ENCODE measurements at regions not wholly inside any gene's neighbourhood (a gene's known extent, or its start where the extent isn't known, plus 50 kb on each side); places are given as distances from the start of the nearest gene placed in this dataset.
"Not testable (repeated sequence)": the region's sequence is repeated elsewhere in the genome, so short reads cannot be mapped to it uniquely, and the experiment has no call there.

DNA sequence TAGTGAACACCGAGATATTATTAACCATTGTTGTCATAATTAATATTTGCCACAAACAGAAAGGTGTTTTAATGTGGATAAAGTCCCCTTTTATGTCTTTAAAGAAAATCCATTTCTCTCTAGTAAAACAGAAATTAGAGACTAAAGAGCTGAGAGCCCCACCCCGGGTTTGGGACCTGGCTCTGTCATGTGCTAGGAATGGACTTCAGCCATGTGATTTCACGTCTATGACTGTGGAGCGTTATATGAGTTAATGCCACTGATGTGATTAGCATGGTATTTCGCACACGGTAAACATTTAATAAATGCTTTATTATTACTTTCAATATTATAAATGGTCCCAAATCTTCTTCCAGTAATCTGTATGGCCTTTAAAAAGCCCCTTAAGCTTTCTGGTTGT is 205.0 kb upstream of the NFIA start:
- Histone ChIP-seq H3K4me1 (ENCODE audit: insufficient read depth, low read length) (no peaks in the 10 kb centered on the region), H3K4me3 (ENCODE audit: low read length) (no peak overlapping the region), H3K9me3 (ENCODE audit: low read length) (no peaks in the 10 kb centered on the region), H3K27me3 (ENCODE audit: insufficient read depth, low read length, poor library complexity, severe bottlenecking) (no peaks in the 10 kb centered on the region), H3K36me3 (ENCODE audit: insufficient read depth, low read length) (no peaks in the 10 kb centered on the region), H3K27ac (ENCODE audit: low read depth, low read length) (no peak overlapping the region)
- CTCF ChIA-PET: no interaction called here
- peaks cover 6 to 20% of the 10 kb centered on the region in 2 donors for H3K27me3 Mint-ChIP-seq
- no peaks in the 10 kb centered on the region for H3K4me1 Mint-ChIP-seq
- POLR2A ChIA-PET: no interaction called here
- no peak for DNase-seq
- no peaks in the 10 kb centered on the region for H3K36me3 Mint-ChIP-seq
- H3K27ac Mint-ChIP-seq: no peak overlapping the region
- no peak overlapping the region for H3K4me3 Mint-ChIP-seq
- H3K9me3 Mint-ChIP-seq: no peaks in the 10 kb centered on the region

DNA sequence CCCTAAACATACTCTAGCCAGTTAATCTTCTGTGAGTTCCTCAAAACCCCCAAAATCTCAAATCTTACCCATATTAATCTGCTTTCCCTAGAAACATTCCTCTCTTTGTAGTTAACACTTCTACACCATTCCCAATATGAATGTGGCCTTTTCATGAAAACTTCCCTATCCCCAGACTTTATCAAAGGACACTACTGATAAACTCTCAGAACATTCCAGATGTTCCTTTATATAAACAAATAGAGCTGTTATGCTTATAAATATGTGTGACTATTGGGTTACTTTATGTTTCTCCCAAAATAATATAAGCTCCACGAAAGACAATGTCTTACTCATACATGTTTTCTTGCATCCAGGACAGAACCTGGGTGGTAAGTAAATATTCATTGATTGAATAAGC is 205.4 kb upstream of the NFIA start:
- peaks cover 6 to 20% of the 10 kb centered on the region in 2 donors for H3K27me3 Mint-ChIP-seq
- Histone ChIP-seq H3K27ac (ENCODE audit: low read depth, low read length) (no peak overlapping the region), H3K4me1 (ENCODE audit: insufficient read depth, low read length) (no peaks in the 10 kb centered on the region), H3K27me3 (ENCODE audit: insufficient read depth, low read length, poor library complexity, severe bottlenecking) (no peaks in the 10 kb centered on the region), H3K9me3 (ENCODE audit: low read length) (no peaks in the 10 kb centered on the region), H3K36me3 (ENCODE audit: insufficient read depth, low read length) (no peaks in the 10 kb centered on the region), H3K4me3 (ENCODE audit: low read length) (no peak overlapping the region)
- no peak overlapping the region for H3K4me3 Mint-ChIP-seq
- POLR2A ChIA-PET: no interaction called here
- CTCF ChIA-PET: no interaction called here
- H3K9me3 Mint-ChIP-seq: no peaks in the 10 kb centered on the region
- DNase-seq: no peak
- H3K36me3 Mint-ChIP-seq: no peaks in the 10 kb centered on the region
- no peaks in the 10 kb centered on the region for H3K4me1 Mint-ChIP-seq
- H3K27ac Mint-ChIP-seq: no peak overlapping the region

DNA sequence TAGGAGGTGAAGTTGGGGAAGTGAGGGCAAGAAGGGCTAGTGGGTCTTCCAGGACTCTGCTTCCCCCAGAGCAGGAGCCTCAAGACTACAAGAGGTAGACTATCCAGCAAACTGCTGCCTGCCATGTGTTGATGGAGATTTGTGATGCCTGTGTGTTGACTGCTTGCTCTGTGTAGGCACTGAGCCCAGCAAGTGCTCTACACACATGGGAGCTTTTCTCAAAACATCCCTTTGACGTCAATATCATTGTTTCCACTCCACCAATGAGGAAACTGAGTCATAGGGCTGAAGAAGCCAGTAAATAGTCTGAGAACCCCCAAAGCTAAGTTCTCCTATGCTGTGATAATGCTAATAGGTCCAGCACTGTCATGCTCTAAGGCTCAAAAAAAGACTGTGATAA is 207.2 kb upstream of the NFIA start:
- Histone ChIP-seq H3K4me3 (ENCODE audit: low read length) (no peak overlapping the region), H3K27ac (ENCODE audit: low read depth, low read length) (no peak overlapping the region), H3K9me3 (ENCODE audit: low read length) (no peaks in the 10 kb centered on the region), H3K4me1 (ENCODE audit: insufficient read depth, low read length) (no peaks in the 10 kb centered on the region), H3K27me3 (ENCODE audit: insufficient read depth, low read length, poor library complexity, severe bottlenecking) (no peaks in the 10 kb centered on the region), H3K36me3 (ENCODE audit: insufficient read depth, low read length) (no peaks in the 10 kb centered on the region)
- Mint-ChIP-seq H3K36me3 (no peaks in the 10 kb centered on the region), H3K4me1 (no peaks in the 10 kb centered on the region), H3K4me3 (no peak overlapping the region), H3K27ac (no peak overlapping the region), H3K27me3 (peaks cover 0 to 16% of the 10 kb centered on the region in 2 donors), H3K9me3 (no peaks in the 10 kb centered on the region)
- no peak for DNase-seq
- CTCF ChIA-PET: no interaction called here
- POLR2A ChIA-PET: no interaction called here

DNA sequence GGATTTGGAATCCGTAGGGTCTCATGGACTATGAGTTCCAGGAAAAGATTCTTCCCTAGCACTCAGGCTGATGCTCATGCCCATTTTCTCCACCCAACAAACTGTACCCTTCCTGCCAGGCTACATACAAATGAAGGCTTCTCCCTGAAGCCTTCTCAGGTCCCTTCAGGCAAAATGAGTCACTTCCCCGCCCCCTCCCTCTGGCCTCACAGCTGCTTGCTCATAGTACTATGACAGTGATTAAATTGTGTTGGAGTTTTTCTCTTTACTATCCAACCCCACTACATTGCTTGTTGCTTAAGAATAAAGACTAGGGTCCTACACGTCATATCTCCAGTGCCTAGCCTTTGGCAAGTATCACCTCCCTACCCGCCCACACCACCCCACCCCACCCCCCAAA is 207.6 kb upstream of the NFIA start:
- ChIA-PET CTCF (no interaction called here), POLR2A (no interaction called here)
- Mint-ChIP-seq H3K4me3 (no peak overlapping the region), H3K36me3 (no peaks in the 10 kb centered on the region), H3K27me3 (peaks cover 0 to 16% of the 10 kb centered on the region in 2 donors), H3K27ac (no peak overlapping the region), H3K4me1 (no peaks in the 10 kb centered on the region), H3K9me3 (no peaks in the 10 kb centered on the region)
- H3K4me1 ChIP-seq (ENCODE audit: insufficient read depth, low read length): no peaks in the 10 kb centered on the region
- no peak overlapping the region for H3K27ac ChIP-seq (ENCODE audit: low read depth, low read length)
- H3K4me3 ChIP-seq (ENCODE audit: low read length): no peak overlapping the region
- DNase-seq: no peak
- no peaks in the 10 kb centered on the region for H3K36me3 ChIP-seq (ENCODE audit: insufficient read depth, low read length)
- H3K9me3 ChIP-seq (ENCODE audit: low read length): no peaks in the 10 kb centered on the region
- no peaks in the 10 kb centered on the region for H3K27me3 ChIP-seq (ENCODE audit: insufficient read depth, low read length, poor library complexity, severe bottlenecking)

DNA sequence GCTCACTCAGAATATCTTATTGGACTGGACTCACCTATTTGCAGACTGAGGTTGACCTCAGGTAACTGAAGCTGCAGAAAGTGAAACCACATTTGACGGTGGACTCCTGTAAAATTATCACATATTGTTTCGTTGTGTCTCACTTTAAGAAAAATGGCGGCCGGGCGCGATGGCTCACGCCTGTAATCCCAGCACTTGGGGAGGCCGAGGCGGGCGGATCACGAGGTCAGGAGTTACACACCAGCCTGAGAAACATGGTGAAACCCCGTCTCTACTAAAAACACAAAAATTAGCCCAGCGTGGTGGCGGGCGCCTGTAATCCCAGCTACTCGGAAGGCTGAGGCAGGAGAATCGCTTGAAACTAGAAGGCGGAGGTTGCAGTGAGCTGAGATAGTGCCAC is 209.0 kb upstream of the NFIA start:
- not testable (repeated sequence) for H3K27ac Mint-ChIP-seq, H3K4me1 Mint-ChIP-seq

DNA sequence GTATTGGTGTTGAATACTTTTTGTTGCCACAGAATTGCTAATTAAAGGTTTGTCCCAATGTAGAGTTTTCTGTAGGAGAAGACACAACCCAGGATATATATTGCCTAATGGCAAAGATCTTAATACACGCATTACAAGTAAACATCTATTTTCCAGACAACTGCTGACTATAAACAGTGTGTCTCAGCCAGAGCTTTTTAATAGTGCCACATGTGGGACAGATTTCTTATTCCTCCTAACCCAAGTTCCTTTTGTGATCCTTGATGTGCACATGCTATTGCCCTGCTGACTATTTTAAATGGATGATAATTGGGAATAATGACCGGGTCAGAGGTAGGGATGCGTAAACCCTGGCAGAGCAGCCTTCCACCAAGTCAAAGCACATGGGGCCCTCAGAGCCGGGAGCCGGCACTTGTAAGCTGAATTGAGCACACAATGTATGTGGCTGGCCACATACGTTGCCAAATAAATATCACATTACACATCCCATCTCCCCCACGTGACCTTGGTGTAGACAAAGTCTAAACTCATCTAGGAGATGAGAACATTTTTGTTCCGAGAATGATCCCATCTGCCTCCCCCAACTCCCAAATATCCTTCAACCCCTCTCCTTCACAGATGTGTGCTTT is 209.8 kb upstream of the NFIA start:
- ChIA-PET POLR2A (no interaction called here), CTCF (no interaction called here)
- Histone ChIP-seq H3K4me3 (ENCODE audit: low read length) (no peak overlapping the region), H3K9me3 (ENCODE audit: low read length) (no peaks in the 10 kb centered on the region), H3K4me1 (ENCODE audit: insufficient read depth, low read length) (no peaks in the 10 kb centered on the region), H3K27me3 (ENCODE audit: insufficient read depth, low read length, poor library complexity, severe bottlenecking) (no peaks in the 10 kb centered on the region), H3K27ac (ENCODE audit: low read depth, low read length) (no peak overlapping the region), H3K36me3 (ENCODE audit: insufficient read depth, low read length) (no peaks in the 10 kb centered on the region)
- H3K27ac Mint-ChIP-seq: no peak overlapping the region
- H3K36me3 Mint-ChIP-seq: no peaks in the 10 kb centered on the region
- no peak for DNase-seq
- no peak overlapping the region for H3K4me3 Mint-ChIP-seq
- no peaks in the 10 kb centered on the region for H3K9me3 Mint-ChIP-seq
- H3K27me3 Mint-ChIP-seq: peaks cover 0 to 18% of the 10 kb centered on the region in 2 donors
- no peaks in the 10 kb centered on the region for H3K4me1 Mint-ChIP-seq

More for the DNA sequence above, 209.0 kb upstream of the NFIA start:
- H3K9me3 Mint-ChIP-seq; POLR2A ChIA-PET; H3K27ac ChIP-seq (ENCODE audit: low read depth, low read length); H3K36me3 Mint-ChIP-seq; H3K27me3 ChIP-seq (ENCODE audit: insufficient read depth, low read length, poor library complexity, severe bottlenecking); H3K4me3 ChIP-seq (ENCODE audit: low read length); H3K4me1 ChIP-seq (ENCODE audit: insufficient read depth, low read length); H3K9me3 ChIP-seq (ENCODE audit: low read length); DNase-seq; CTCF ChIA-PET; H3K4me3 Mint-ChIP-seq; H3K36me3 ChIP-seq (ENCODE audit: insufficient read depth, low read length): not testable (repeated sequence)
- peaks cover 0 to 21% of the 10 kb centered on the region in 2 donors for H3K27me3 Mint-ChIP-seq

DNA sequence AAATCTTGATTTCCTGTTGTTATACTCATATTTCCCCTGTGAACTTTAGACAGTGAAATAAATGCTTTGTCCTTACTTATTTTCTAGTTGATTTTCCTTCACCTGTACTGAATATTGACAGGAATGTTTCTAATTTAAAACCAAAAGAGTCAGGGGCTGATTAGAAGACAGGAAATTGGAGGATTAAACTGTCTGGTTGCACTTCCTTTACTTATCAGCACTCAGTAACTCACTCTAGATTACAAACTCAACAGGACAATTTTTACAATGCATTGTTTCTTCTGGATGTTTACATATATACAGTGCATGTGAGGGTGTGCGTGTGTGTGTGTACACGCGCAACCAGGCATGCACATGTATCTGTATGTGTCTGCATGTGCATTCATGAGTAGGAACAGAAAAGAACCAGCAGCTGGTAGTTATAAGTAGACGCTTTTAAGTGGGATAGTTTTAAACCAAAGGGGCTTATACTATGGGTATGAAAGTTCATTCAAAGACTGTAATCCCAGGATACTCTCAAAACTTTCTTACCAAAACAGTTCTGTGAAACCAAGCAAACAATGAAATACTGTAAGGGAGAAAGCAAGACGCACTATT is 212.0 kb upstream of the NFIA start:
- H3K9me3 Mint-ChIP-seq: no peaks in the 10 kb centered on the region
- no peaks in the 10 kb centered on the region for H3K36me3 Mint-ChIP-seq
- H3K4me3 Mint-ChIP-seq: no peak overlapping the region
- Histone ChIP-seq H3K9me3 (ENCODE audit: low read length) (no peaks in the 10 kb centered on the region), H3K4me1 (ENCODE audit: insufficient read depth, low read length) (no peaks in the 10 kb centered on the region), H3K27me3 (ENCODE audit: insufficient read depth, low read length, poor library complexity, severe bottlenecking) (peaks cover 3% of the 10 kb centered on the region), H3K27ac (ENCODE audit: low read depth, low read length) (no peak overlapping the region), H3K36me3 (ENCODE audit: insufficient read depth, low read length) (no peaks in the 10 kb centered on the region), H3K4me3 (ENCODE audit: low read length) (no peak overlapping the region)
- POLR2A ChIA-PET: no interaction called here
- H3K27ac Mint-ChIP-seq: no peak overlapping the region
- peaks cover 1 to 11% of the 10 kb centered on the region in 2 donors for H3K27me3 Mint-ChIP-seq
- no peaks in the 10 kb centered on the region for H3K4me1 Mint-ChIP-seq
- CTCF ChIA-PET: no interaction called here
- DNase-seq: no peak

DNA sequence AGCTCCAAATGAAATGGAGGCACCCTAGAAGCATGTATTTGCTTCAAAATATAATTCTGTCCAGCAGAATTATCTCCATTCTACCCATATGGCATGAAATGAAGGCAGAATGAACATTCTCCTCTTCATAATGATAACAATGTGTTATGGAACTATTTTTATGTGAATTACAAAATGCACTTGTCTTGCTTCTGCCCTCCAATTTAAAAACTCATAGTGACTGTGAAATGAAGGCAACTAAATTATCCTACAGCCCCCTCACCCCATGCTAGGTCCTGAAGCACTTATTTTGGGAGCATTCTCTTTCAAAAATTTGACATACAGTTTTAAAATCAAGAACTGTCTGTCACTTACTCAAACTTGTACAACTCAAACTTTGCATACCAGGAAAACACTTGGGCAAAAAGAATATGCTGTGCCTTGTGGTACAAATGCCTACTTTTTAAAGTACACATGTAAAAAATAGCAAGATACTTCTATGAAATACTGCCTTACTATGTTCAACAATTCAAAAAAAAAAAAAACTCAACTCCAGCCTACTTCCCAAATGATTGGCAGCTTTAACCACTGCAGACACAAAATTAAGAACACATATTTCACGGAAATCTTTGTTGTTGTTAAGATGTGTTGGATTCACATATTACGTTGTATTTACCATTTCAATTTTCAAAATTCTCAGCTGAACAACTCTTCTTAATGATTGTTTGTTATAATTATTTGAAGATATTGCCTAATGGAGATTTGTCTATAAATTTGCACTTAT is 213.3 kb upstream of the NFIA start:
- Mint-ChIP-seq H3K27me3 (peaks cover 1 to 11% of the 10 kb centered on the region in 2 donors), H3K27ac (no peak overlapping the region), H3K9me3 (no peaks in the 10 kb centered on the region), H3K36me3 (no peaks in the 10 kb centered on the region), H3K4me3 (no peak overlapping the region), H3K4me1 (no peaks in the 10 kb centered on the region)
- H3K27ac ChIP-seq (ENCODE audit: low read depth, low read length): no peak overlapping the region
- no peaks in the 10 kb centered on the region for H3K4me1 ChIP-seq (ENCODE audit: insufficient read depth, low read length)
- POLR2A ChIA-PET: no interaction called here
- H3K9me3 ChIP-seq (ENCODE audit: low read length): no peaks in the 10 kb centered on the region
- H3K4me3 ChIP-seq (ENCODE audit: low read length): no peak overlapping the region
- peaks cover 3% of the 10 kb centered on the region for H3K27me3 ChIP-seq (ENCODE audit: insufficient read depth, low read length, poor library complexity, severe bottlenecking)
- DNase-seq: no peak
- no peaks in the 10 kb centered on the region for H3K36me3 ChIP-seq (ENCODE audit: insufficient read depth, low read length)
- CTCF ChIA-PET: no interaction called here

All from CD8-positive, alpha-beta memory T cell (primary cell).